Adipocyte (in vitro differentiated cells): ENCODE measurements at regions not wholly inside any gene's neighbourhood (a gene's known extent, or its start where the extent isn't known, plus 50 kb on each side); places are given as distances from the start of the nearest gene placed in this dataset.

ENCODE experiments used
- DNase-seq: peaks from one replicate; pipeline ENCODE4 v3.0.0-alpha.2; 2015; ENCODE audit warnings: low read depth
- H3K27me3 ChIP-seq: replicated peaks from 2 replicates; pipeline ENCODE4 v1.7.0; 2013; ENCODE audit warnings: mild to moderate bottlenecking, low read length, moderate library complexity; ENCODE audit not compliant: control insufficient read depth, insufficient read depth
- H3K36me3 ChIP-seq: 2 replicates; pipeline ENCODE4 v1.7.0; 2013; ENCODE audit warnings: low read length, mild to moderate bottlenecking, moderate library complexity; ENCODE audit not compliant: control insufficient read depth, insufficient read depth, severe bottlenecking
- H3K4me1 ChIP-seq: 2 replicates; pipeline ENCODE4 v1.7.0; 2013; ENCODE audit warnings: mild to moderate bottlenecking, low read length, moderate library complexity; ENCODE audit not compliant: control insufficient read depth, insufficient read depth
- H3K4me3 ChIP-seq: 2 replicates; pipeline ENCODE4 v1.7.0; 2013; ENCODE audit warnings: mild to moderate bottlenecking, low read length, moderate library complexity
- H3K9ac ChIP-seq: 2 replicates; pipeline ENCODE4 v1.7.0; 2013; ENCODE audit warnings: mild to moderate bottlenecking, low read length, moderate library complexity
- H3K9me3 ChIP-seq: 2 replicates; pipeline ENCODE4 v1.7.0; 2013; ENCODE audit warnings: mild to moderate bottlenecking, low read length, moderate library complexity; ENCODE audit not compliant: control insufficient read depth

DNA sequence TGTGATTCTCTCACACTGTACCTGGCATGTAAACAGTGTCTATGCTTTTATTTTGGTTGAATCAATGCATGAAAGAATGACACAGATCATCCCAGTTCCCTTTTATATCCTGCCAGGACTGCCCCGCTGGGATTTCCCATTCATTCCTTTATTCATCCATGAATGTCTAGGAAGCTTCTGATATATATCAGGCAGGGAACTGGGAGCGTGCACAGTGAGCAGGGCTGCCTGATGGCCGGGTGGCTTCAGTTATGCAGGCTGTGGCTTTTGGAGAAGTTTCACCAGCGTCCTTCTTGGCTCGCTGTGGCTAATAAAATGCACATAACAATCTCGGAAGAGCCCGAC, 789.0 kb downstream of the TBC1D22A start:
- Histone ChIP-seq H3K36me3 (no peaks in the 10 kb centered on the region), H3K9ac (no peak overlapping the region), H3K27me3 (peaks cover 16% of the 10 kb centered on the region), H3K4me1 (no peaks in the 10 kb centered on the region), H3K4me3 (no peak overlapping the region), H3K9me3 (no peaks in the 10 kb centered on the region)
- no peak for DNase-seq

DNA sequence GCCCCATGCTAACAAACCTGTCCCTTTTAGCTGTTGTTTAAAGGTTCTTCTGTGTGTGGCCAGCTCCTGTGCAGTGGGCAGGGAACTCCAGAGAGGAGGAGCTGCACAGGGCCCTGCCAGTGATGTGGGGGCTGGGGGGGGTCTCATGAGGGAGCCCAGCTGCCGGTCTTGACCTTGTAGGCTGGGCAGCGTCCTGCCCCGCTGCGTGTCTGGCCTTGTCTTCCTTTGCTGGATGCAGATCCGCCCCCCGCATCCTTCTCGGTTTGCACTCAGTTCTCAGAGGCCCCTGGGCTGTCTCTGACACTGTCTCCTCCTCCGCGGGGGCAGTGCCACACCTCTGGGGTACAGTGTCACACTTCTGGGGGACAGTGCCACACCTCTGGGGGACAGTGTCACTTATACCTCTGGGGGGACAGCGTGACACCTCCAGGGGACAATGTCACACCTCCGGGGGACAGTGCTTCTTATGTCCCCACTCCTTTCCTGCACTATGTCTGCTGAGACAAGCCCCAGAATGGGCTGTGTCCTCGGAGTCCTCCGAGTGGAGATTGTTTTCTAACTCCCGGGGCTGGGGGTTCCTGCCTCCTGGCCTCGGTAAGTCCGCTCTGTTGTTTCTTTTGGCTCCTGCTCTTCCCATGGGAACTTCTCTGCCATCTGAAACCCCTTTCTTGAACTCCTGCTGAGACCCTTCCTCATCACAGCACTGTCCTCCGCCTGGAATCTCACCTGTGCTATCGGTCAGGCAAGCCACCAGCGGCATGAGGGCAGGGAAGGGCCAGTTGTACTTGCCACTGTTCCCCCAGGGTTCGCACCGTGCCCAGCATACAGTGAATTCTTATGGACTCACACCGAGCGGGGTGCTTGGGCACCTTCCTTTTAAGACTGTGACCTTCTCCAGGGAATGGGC, 788.3 kb downstream of the TBC1D22A start:
- DNase-seq = no peak
- Histone ChIP-seq H3K4me1 (no peaks in the 10 kb centered on the region), H3K27me3 (peaks cover 16% of the 10 kb centered on the region), H3K36me3 (no peaks in the 10 kb centered on the region), H3K9me3 (no peaks in the 10 kb centered on the region), H3K4me3 (no peak overlapping the region), H3K9ac (no peak overlapping the region)

DNA sequence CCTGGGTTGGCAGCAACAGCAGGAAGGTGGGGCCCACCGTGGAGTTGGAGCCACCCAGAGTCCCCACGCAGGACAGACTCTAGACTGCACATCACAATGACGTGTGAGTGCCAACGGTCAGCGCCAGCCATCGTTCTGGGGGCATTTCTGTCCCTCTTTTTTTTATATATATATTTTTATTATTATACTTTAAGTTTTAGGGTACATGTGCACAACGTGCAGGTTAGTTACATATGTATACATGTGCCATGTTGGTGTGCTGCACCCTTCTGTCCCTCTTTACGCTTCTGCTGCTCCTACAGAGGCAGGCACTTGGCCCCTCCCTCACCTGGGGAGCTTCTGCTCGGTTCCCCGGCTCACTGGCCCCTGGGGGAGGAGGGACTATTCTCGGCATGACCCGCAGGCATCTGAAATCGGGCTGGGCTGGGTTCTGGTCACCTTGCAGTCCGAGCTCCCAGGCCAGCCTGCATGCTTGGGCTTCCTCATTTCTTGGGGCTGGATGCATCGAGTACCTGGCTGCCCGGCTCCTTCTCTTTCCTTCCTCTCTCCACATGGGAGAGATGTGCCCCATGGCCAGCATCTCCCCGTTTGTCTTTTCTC, 787.4 kb downstream of the TBC1D22A start:
- Histone ChIP-seq H3K36me3 (no peaks in the 10 kb centered on the region), H3K9ac (no peak overlapping the region), H3K9me3 (peaks cover 6% of the 10 kb centered on the region), H3K27me3 (peaks cover 16% of the 10 kb centered on the region), H3K4me1 (no peaks in the 10 kb centered on the region), H3K4me3 (no peak overlapping the region)
- DNase-seq = no peak

DNA sequence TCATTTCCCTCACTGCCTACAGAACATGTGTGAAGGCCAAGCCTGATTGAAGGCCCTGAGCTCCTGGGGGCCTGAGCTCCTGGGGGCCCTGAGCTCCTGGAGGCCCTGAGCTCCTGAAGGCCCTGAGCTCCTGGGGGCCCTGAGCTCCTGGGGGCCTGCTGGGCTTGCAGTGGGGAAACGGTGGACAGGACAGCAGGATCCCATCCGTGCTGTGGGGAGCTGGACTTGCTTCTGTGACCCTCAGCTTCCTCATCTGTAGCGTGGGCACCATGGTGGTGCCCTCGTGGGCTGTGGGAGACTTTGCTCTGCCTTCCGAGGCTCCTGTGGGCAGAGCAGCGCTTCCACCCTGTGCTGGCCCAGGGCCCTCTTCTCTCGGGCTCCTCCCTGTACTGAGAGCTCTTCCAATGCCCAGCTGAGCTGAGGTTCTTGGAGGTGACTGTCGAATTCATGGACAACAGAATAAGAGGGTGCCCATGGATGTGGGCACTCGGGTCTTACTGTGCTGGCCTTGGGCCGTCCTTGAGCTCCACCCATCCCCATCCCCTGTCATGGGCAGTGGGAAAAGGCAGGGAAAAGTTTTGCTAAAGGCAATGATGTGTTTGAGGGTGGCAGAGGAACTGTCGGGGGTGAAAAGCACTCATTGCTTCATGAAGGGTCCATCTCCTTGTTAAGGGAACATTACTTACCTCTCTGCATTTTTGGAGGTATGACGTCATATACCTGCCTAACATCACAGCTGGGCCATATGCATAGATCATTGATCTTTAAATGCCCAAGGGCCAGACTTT, 786.7 kb downstream of the TBC1D22A start:
- no peak for DNase-seq
- Histone ChIP-seq H3K36me3 (no peaks in the 10 kb centered on the region), H3K4me1 (no peaks in the 10 kb centered on the region), H3K27me3 (peaks cover 16% of the 10 kb centered on the region), H3K4me3 (no peak overlapping the region), H3K9ac (no peak overlapping the region), H3K9me3 (peaks cover 6% of the 10 kb centered on the region)

DNA sequence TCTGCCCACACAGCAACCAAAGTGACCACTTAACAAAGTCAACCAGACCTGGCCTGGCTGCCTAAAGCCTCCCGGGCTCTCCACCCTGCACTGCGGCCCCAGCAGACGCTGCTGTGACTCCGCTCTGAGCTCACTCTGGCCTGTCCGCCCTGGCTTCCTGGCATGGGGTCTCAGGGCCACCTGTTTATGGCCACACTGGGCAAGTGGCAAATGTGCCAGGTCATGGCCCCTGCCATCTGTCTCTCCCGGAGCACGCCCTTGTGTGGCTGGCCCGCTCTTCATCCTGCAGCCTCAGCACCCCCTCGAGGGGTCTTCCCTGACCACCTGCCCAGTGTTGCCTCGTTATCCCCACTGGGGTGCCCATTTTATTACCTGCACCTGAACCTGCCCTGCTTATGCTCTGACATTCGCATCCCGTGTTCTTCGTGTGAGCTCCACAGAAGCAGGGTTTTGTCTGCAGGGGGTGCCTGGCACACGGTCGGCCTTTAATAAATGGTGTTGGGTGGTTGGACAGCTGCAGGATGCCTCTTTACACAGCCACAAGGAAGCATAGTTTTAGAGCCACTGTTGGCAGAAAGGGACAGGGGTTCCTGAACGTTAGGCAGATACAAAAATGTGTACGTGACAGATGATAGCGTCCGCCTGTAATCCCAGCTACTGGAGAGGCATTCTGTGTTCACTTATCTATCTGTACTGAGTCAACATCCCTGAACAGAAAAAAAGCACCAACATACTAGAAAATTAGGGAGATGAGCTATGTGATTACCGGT, 785.6 kb downstream of the TBC1D22A start:
- Histone ChIP-seq H3K9ac (no peak overlapping the region), H3K36me3 (no peaks in the 10 kb centered on the region), H3K4me3 (no peak overlapping the region), H3K4me1 (no peaks in the 10 kb centered on the region), H3K27me3 (peaks cover 16% of the 10 kb centered on the region), H3K9me3 (peaks cover 6% of the 10 kb centered on the region)
- DNase-seq = no peak

DNA sequence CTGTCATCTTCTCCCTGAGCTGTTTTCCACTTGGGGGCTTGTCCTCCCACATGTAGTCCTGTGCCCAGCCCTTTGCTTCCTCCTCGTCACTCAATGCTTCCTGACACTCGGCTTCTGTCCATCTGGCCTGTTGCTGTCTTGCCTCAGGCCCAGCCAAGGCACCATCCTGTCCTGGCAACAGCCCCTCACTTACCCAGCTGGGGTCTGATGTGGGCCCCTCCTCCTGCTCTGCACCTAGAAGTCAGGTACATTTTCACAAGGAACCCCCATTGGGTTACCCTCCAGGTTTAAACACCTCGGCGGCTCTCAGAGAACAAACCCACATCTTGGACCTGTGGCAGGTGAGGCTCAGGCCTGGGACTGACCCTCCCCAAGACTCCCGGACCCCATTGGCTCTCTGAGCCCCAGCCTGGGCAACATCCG, 784.8 kb downstream of the TBC1D22A start:
- Histone ChIP-seq H3K9ac (no peak overlapping the region), H3K4me1 (no peaks in the 10 kb centered on the region), H3K9me3 (peaks cover 6% of the 10 kb centered on the region), H3K27me3 (peaks cover 15% of the 10 kb centered on the region), H3K36me3 (no peaks in the 10 kb centered on the region), H3K4me3 (no peak overlapping the region)
- DNase-seq = no peak

DNA sequence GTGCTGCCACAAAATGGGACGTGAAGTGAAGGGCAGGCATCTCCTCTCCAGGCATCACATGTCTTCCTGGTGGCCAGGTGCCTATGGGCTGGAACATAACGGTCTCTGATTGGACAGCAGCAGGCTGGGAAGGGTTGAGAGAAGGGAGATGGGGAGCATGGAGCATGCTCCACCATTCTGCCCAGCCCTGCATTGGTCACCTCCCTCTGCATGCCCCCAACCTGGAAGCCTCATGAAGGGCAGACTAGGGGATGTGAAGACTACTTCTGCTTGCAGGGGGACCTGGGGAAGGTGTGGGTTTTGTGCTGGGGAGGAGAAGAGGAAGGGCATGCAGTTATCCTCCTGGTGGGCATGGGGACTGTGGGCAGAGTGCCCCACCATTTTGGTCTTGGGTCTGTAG, 782.2 kb downstream of the TBC1D22A start:
- Histone ChIP-seq H3K9ac (no peak overlapping the region), H3K9me3 (peaks cover 6% of the 10 kb centered on the region), H3K4me3 (no peak overlapping the region), H3K36me3 (no peaks in the 10 kb centered on the region), H3K27me3 (no peaks in the 10 kb centered on the region), H3K4me1 (no peaks in the 10 kb centered on the region)
- DNase-seq = no peak

DNA sequence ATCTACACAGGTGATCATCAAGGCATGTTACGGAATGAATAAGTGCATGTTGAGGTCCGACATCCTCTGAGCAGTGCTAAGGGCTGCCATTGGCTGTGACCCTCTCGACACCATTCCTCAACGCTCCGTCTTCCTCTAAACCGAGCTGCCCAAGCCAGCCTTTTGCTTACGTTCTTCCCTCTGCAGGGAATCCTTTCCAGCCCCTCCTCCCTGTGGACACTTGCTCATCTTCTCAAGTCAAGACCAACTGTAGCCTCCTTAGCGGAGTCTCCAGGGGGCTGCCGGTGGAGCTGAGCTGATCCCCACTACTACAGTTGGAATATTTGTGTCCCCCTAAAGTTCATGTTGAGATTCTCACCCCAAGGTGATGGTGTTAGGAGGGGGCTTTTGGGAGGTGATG, 781.0 kb downstream of the TBC1D22A start:
- peaks cover 9% of the 10 kb centered on the region for H3K9me3 ChIP-seq
- DNase-seq = no peak

DNA sequence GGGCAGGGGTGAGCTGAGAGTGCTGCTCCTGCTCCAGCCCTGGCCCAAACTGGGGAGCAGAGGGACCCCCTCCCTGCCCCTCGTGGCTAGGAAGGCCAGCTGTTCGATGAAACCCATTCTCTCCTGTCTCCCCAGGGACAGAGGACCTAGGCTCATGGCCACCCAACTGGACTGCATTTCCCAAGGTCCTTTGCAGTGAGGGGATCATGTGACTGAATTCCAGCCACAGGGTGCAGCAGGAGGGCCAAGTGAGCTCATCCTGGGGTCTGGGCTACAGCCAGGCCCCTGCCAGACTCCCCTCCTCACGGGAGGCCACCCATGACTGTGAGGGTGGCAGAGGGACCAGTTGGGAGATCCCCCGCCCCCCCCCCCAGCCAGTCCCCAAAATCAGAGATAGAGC, 777.6 kb downstream of the TBC1D22A start:
- no peak overlapping the region for H3K4me3 ChIP-seq
- peaks cover 4% of the 10 kb centered on the region for H3K9me3 ChIP-seq
- no peaks in the 10 kb centered on the region for H3K36me3 ChIP-seq
- H3K4me1 ChIP-seq = no peaks in the 10 kb centered on the region
- DNase-seq = no peak
- no peak overlapping the region for H3K9ac ChIP-seq
- no peaks in the 10 kb centered on the region for H3K27me3 ChIP-seq

More for the DNA sequence above, 781.0 kb downstream of the TBC1D22A start:
- Histone ChIP-seq H3K27me3 (no peaks in the 10 kb centered on the region), H3K9ac (no peak overlapping the region), H3K36me3 (no peaks in the 10 kb centered on the region), H3K4me3 (no peak overlapping the region), H3K4me1 (no peaks in the 10 kb centered on the region)

DNA sequence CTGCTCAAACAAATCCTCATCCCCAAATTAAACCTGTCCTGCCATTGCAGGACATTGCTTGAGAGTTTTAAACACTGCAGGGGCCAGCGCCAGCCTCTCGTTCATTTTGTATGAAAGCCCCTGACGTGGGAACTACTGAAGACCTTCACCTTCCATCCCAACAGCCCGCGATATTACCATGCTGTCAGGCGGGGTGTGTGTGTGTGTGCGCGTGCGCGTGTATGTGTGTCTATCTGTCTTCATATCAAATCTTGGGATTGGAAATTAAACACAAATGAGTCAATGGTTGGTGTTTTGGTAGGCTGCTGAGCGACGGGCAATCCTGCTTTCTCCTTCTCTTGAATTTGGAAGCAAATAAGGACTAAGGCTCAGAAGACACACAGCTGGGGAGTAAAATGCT, 776.9 kb downstream of the TBC1D22A start:
- peaks cover 3% of the 10 kb centered on the region for H3K9me3 ChIP-seq
- DNase-seq = no peak
- H3K4me1 ChIP-seq = no peaks in the 10 kb centered on the region
- no peaks in the 10 kb centered on the region for H3K27me3 ChIP-seq
- H3K4me3 ChIP-seq = no peak overlapping the region
- no peak overlapping the region for H3K9ac ChIP-seq
- H3K36me3 ChIP-seq = no peaks in the 10 kb centered on the region

DNA sequence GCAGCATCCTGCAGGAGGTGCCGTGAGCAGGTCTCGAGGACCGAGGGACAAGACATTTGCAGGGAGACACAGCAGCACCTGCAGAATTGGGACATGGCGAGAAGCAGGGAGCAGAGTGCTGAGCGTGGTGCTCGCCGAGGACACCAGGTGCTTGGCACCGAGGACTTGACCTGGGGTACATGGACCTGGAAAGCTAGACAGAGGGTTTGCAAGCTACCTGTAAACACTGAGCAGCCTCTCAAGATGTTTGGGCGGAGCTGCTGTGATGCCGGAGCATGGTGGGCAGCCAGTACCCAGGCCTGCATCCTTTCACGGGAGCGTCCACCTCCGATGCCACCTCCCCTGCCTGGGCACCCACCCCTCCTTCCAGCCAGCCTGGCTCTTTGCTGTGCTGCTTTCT, 773.2 kb downstream of the TBC1D22A start:
- Histone ChIP-seq H3K4me1 (no peaks in the 10 kb centered on the region), H3K36me3 (no peaks in the 10 kb centered on the region), H3K9me3 (peaks cover 3% of the 10 kb centered on the region), H3K9ac (no peak overlapping the region), H3K27me3 (no peaks in the 10 kb centered on the region), H3K4me3 (no peak overlapping the region)
- no peak for DNase-seq
